Stimulated activated CD4-positive, alpha-beta T cell treated with anti-CD3 and anti-CD28 coated beads, TNF-alpha, amount 100 ng/mL, for 48 hours (primary cell): ENCODE measurements at regions not wholly inside any gene's neighbourhood (a gene's known extent, or its start where the extent isn't known, plus 50 kb on each side); places are given as distances from the start of the nearest gene placed in this dataset.

ENCODE experiments used
- DNase-seq, 3 donors: peaks; one replicate each; pipeline ENCODE4 v3.0.0-alpha.2; 2020; ENCODE audit warnings: low read depth in 3 of 3

GRCh38 chr13:81800433-81800832, 1459.5 kb upstream of the SPRY2 start:
- DNase-seq, result no peak

- no peak for DNase-seq
These were observed 1454.8 kb upstream of the SPRY2 start for GRCh38 chr13:81795710-81796109.

GRCh38 chr13:81791641-81792040, 1450.7 kb upstream of the SPRY2 start:
- no peak for DNase-seq

DNA sequence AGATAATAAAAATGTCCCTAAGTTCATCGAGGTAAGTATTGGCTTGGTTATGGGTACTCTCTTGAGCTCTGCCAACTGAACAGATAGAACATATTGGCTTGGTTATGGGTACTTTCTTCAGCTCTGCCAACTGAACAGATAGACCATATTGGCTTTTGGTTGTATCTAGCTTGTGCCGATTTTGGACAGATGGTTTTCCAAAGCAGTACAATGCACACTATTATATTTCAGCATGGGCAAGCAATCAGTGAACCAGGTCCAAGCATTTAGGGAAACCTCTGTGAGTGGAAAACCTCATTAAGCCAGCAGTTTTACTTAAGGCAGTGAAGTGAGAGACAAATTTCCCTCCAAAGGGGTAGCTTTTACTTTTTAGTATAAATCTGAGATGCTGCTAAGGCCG, 1440.5 kb upstream of the SPRY2 start:
- DNase-seq, result no peak

GRCh38 chr13:81779876-81780275, 1439.0 kb upstream of the SPRY2 start:
- DNase-seq, result no peak

- DNase-seq, result no peak
These were observed 1437.4 kb upstream of the SPRY2 start for GRCh38 chr13:81778350-81778749.

- no peak for DNase-seq
These were observed 1432.3 kb upstream of the SPRY2 start for GRCh38 chr13:81773263-81773662.

GRCh38 chr13:81771951-81772350, 1431.0 kb upstream of the SPRY2 start:
- DNase-seq, result no peak

- no peak for DNase-seq
These were observed 1430.1 kb upstream of the SPRY2 start for GRCh38 chr13:81770868-81771505.

DNA sequence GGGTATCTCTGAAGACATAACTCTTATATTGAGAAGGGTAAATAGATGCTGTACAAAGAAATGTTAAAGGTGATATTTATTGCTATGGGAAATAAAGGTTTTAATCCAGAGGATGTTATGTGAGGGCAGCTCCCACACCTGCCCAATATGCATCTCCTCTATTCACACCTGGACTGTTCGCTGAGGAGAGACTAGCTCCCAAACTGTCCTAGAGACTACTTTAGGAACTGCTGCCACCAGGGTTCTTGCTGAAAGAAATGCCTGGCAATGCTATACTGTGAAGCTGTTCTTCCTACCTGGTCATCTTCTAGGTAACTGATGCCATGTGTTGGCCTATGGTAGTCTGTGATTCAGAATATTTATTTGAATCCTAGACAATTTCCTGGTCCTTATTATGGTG, 1421.5 kb upstream of the SPRY2 start:
- no peak for DNase-seq

- DNase-seq, result no peak
These were observed 1419.4 kb upstream of the SPRY2 start for GRCh38 chr13:81760316-81760715.

DNA sequence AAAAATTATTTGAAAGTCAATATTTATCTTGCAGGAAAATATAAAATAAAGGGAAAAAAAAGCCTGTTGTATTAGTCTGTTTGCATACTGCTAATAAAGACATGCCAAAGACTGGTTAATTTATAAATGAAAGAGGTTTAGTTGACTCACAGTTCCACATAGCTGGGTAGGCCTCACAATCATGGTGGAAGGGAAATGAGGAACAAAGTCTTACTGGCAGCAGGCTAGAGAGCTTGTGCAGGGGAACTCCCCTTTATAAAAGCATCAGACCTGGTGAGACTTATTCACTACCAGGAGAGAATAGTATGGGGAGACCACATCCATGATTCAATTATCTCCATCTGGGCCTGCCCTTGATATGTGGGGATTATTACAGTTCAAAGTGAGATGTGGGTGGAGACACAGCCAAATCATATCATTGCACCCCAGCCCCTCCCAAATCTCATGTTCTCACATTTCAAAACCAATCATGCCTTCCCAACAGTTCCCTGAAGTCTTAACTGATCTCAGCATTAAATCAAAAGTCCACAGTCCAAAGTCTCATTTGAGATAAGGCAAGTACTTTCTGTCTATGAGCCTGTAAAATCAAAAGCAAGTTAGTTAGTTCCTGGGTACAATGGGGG, 1416.5 kb upstream of the SPRY2 start:
- DNase-seq, result no peak

GRCh38 chr13:81745391-81745790, 1404.5 kb upstream of the SPRY2 start:
- DNase-seq, result no peak

- no peak for DNase-seq
These were observed 1397.4 kb upstream of the SPRY2 start for GRCh38 chr13:81738364-81738763.

DNA sequence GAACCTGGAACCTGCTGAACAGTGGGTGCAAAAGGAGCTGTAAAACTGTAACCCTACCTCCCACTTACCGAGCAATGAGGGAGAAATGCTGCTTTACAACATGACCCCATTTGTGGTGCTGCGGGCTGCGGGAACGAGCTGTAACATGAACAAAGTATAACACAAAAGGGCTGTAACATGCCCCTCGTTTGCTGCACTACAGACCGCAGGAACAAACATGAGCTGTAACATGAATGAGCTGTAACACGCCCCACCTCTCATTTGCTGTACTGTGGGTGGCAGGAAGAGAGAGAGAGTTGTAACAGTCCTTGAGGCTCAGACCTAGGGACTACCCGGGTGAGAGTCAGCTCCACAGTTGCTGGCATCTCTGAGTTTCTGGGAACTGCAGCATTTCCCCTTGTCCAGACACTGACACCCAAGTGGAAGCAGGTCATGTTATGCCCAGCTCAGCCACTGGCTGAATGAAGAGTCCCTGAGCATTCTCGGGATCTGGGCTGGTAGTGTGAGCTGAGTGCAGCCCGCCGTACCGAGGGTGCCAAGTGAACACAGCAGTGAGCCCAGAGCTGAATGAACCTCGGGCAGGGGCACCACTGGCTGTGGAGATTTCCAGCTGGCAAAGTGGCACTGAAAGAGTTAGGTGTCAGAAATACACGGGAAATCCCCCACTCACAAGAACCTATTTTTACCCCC, 1385.3 kb upstream of the SPRY2 start:
- no peak for DNase-seq

- DNase-seq, result no peak
These were observed 1381.5 kb upstream of the SPRY2 start for GRCh38 chr13:81722456-81722855.

GRCh38 chr13:81721400-81721799, 1380.5 kb upstream of the SPRY2 start:
- DNase-seq, result no peak

DNA sequence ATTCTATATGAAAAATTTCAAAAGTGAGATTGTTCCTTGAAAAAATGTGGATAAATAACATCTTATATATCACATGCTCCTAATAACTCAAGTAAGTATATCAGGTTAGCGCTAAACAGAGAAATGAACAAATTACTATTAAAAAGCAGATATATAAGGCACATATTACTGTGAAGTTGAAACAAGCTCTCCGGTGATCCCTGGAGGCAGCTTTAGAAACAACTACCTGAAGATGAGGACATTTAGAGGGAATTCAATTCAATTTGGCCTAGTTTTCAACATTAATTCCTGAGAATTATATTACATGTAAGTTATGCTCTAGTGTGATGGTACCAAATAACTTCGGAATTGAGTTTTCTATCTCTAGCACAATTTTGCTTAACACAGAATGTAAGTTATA, 1373.6 kb upstream of the SPRY2 start:
- DNase-seq, result no peak

DNA sequence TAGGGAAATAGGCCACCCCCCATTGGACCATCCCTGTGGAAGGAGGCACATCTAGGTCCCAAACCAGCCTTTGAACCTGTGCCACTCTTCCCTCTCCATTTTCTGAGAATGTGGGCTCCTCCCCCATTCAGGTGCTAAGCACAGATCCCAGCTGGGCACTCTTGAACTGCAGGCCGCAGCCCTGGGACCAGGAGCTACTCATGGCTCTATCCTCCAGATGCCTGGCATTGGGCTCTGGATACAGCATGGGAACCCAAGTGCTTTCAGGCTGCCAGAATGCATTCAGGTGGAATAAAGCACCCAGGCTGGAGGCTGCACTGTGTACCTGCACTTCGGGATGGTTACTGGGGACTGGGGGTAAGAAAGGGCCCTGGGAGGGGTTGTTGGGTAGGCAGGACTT, 1372.3 kb upstream of the SPRY2 start:
- DNase-seq, result no peak

DNA sequence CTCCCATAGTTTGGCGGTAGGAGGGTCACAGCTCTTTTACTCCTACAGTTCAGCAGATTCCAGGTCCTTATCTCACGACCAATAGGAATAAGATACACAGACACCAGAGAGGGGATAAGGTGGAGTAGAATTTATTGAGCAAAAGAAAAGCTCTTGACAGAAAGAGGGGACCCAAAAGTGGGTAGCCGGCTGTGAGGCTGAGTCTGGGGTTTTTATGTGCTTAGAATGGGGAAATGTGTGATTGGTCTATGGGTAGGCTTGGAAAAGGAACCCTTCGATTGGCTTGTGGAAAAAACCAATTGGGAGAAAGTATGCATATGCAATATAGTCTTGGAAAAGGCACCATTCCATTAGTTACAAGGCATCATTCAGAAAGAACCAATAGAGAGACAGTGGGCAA, 1356.9 kb upstream of the SPRY2 start:
- no peak for DNase-seq

DNA sequence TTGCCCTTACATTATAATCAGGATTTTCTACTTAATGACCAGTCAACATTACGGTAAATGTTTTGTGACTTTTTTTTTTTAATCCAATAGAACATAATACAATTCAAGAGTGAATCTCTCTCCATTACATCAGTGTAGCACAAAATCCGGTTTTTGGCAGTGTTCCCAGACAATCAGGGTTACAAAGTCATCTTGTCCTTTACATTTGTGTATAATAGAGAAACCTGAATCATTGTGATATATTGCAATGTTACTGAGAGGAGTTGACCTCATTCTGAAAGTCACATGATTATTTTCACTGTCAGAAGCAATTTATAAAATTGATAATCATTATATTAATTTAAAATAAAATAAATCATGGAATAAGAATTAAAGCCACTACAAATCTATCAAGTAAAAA, 1346.0 kb upstream of the SPRY2 start:
- DNase-seq, result no peak

DNA sequence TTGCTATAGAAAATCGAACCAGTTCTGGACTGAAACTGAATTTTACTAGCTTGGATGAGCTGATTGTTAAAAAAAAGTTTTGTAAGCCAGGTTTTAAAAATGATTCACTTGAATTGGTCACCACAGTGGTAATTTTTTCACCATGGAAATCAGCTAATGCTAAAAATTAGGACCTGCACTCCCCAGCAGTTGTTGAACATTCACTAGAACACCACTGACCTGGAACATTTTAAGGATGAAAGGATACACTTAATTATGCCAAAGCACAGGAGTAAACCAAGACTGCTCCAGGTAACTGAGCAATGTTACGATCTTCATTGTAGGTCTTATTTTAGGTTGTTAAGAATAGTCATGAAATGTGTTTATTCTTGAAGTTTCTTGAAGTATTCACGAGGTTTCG, 1342.6 kb upstream of the SPRY2 start:
- DNase-seq, result no peak

GRCh38 chr13:81682081-81682630, 1341.2 kb upstream of the SPRY2 start:
- DNase-seq, result no peak
